GM12878 (cell line): ENCODE measurements at regions not wholly inside any gene's neighbourhood (a gene's known extent, or its start where the extent isn't known, plus 50 kb on each side); places are given as distances from the start of the nearest gene placed in this dataset.

Source experiments
- ATAC-seq: fragments of 200-7000 bp; cut with Tn5 transposase; 3 replicates; pipeline ENCODE4 v1.9.1; 2020; ENCODE audit warnings: mild to moderate bottlenecking, moderate library complexity
- BruUV-seq: library from RNA; stranded (reverse); fragments of 400-500 nt; replicated peaks from 2 replicates; lab custom pipeline; 2021; lab: Mats Ljungman, UMichigan
- CTCF ChIA-PET: fragments of 300-600 bp; sonication (Branson Sonifier 250); formaldehyde crosslinking; extraction: SDS; loops from one replicate; lab custom pipeline; 2021; ENCODE audit warnings: inconsistent platforms; lab: Yijun Ruan, JAX
- POLR2A ChIA-PET: fragments of 350-600 bp; formaldehyde crosslinking; extraction: SDS; loops from one replicate; lab custom pipeline; 2021; ENCODE audit warnings: inconsistent platforms; lab: Charles Lee
- RAD21 ChIA-PET: fragments of 300-600 bp; sonication (Branson Sonifier 250); formaldehyde crosslinking; loops from one replicate; lab custom pipeline; 2023; ENCODE audit warnings: antibody characterized with exemption; ENCODE audit not compliant: unreplicated experiment; lab: Charles Lee
- SMC1A ChIA-PET: fragments of 300-600 bp; sonication (Branson Sonifier 250); formaldehyde crosslinking; loops from one replicate; lab custom pipeline; 2023; ENCODE audit not compliant: unreplicated experiment, uncharacterized antibody; lab: Charles Lee
- DNase-seq: peaks from one replicate; pipeline ENCODE4 v3.0.0-alpha.2; 2011; ENCODE audit warnings: low read depth, low spot score
- FAIRE-seq: peaks from 3 replicates; lab custom pipeline; 2011; peaks lifted over from hg19 to GRCh38; lab: Jason Lieb, UNC
- H2AFZ ChIP-seq: 2 replicates; pipeline ENCODE4 v1.6.0; 2011; ENCODE audit warnings: low read depth, low read length, control low read depth; ENCODE audit not compliant: control insufficient read depth
- H3K27ac ChIP-seq: 2 replicates; pipeline ENCODE4 v1.5.1; 2011; ENCODE audit warnings: control low read depth; ENCODE audit not compliant: control insufficient read depth, insufficient read depth
- H3K27me3 ChIP-seq, 2 experiments: replicated peaks in 1 of 2; 2 replicates each; pipeline versions ENCODE4 v1.6.0 to v1.6.1; 2011; ENCODE audit warnings: low read length in 1 of 2; ENCODE audit not compliant: control insufficient read depth in 2 of 2, insufficient read depth in 2 of 2
- H3K36me3 ChIP-seq, 2 experiments: 2 replicates each; pipeline ENCODE4 v1.5.1; 2011; ENCODE audit warnings: low read length in 1 of 2; ENCODE audit not compliant: control insufficient read depth in 2 of 2, insufficient read depth in 2 of 2
- H3K4me1 ChIP-seq: 2 replicates; pipeline ENCODE4 v1.6.1; 2011; ENCODE audit warnings: mild to moderate bottlenecking, low read length, moderate library complexity, mixed read lengths; ENCODE audit not compliant: control insufficient read depth, insufficient read depth
- H3K4me2 ChIP-seq: 2 replicates; pipeline ENCODE4 v1.6.0; 2011; ENCODE audit warnings: control low read depth; ENCODE audit not compliant: control insufficient read depth, insufficient read depth
- H3K4me3 ChIP-seq: fragments of 200-600 bp; sonication (generic); 2 replicates; pipeline ENCODE4 v1.5.1; 2016
- H3K79me2 ChIP-seq: 2 replicates; pipeline ENCODE4 v1.6.0; 2011; ENCODE audit warnings: low read length; ENCODE audit not compliant: control insufficient read depth, insufficient read depth
- H3K9ac ChIP-seq: 2 replicates; pipeline ENCODE4 v1.8.0; 2011; ENCODE audit warnings: low read length, control low read depth, mixed read lengths; ENCODE audit not compliant: control insufficient read depth, insufficient read depth
- H3K9me3 ChIP-seq: replicated peaks from 3 replicates; pipeline ENCODE4 v1.5.1; 2011; ENCODE audit warnings: mild to moderate bottlenecking, low read length; ENCODE audit not compliant: control insufficient read depth, insufficient read depth
- H4K20me1 ChIP-seq: 2 replicates; pipeline ENCODE4 v1.6.0; 2011; ENCODE audit not compliant: control insufficient read depth, insufficient read depth
- CEBPB ChIP-seq, 2 experiments: fragments of 150-350 bp in 1 of 2; IDR thresholded peaks; 2 replicates each; pipeline ENCODE4 v1.6.1; 2012 to 2014; ENCODE audit warnings: low read depth in 2 of 2, low read length in 2 of 2, borderline replicate concordance in 1 of 2, inconsistent platforms in 1 of 2
- CHD1 ChIP-seq: IDR thresholded peaks from 2 replicates; pipeline ENCODE4 v1.6.1; 2012; ENCODE audit warnings: low read depth, low read length, improper control_type of control experiment
- CREM ChIP-seq: IDR thresholded peaks from 2 replicates; pipeline ENCODE4 v1.6.1; 2014; ENCODE audit warnings: antibody characterized with exemption, low read depth
- DPF2 ChIP-seq: fragments of 450-650 bp; IDR thresholded peaks from 2 replicates; pipeline ENCODE4 v1.6.1; 2017; ENCODE audit warnings: mild to moderate bottlenecking
- EGR1 ChIP-seq, 2 experiments: IDR thresholded peaks; 1 replicate in 1 of 2; 2 replicates in 1 of 2; pipeline ENCODE4 v1.6.1; 2011 to 2012; ENCODE audit warnings: low read depth in 2 of 2, low read length in 2 of 2, borderline replicate concordance in 1 of 2, mild to moderate bottlenecking in 1 of 2, moderate library complexity in 1 of 2
- EZH2 ChIP-seq: IDR thresholded peaks from 2 replicates; pipeline ENCODE4 v1.6.1; 2012; ENCODE audit warnings: low read depth, mild to moderate bottlenecking, control low read depth, inconsistent platforms, low read length, borderline replicate concordance; ENCODE audit not compliant: control insufficient read depth
- HCFC1 ChIP-seq: fragments of 150-350 bp; IDR thresholded peaks from 2 replicates; pipeline ENCODE4 v1.6.1; 2014; ENCODE audit warnings: low read length
- IRF4 ChIP-seq: IDR thresholded peaks from 2 replicates; pipeline ENCODE4 v1.6.1; 2011; ENCODE audit warnings: low read depth, low read length
- JUND ChIP-seq: IDR thresholded peaks from 2 replicates; pipeline ENCODE4 v1.6.1; 2012; ENCODE audit warnings: low read depth, mild to moderate bottlenecking, low read length, improper control_type of control experiment, moderate library complexity
- KDM1A ChIP-seq: fragments of 200-600 bp; sonication (generic); IDR thresholded peaks from 2 replicates; pipeline ENCODE4 v1.6.1; 2016; ENCODE audit warnings: borderline replicate concordance
- LARP7 ChIP-seq: fragments of 450-650 bp; IDR thresholded peaks from 2 replicates; pipeline ENCODE4 v1.6.1; 2017; ENCODE audit warnings: mild to moderate bottlenecking
- MAX ChIP-seq: IDR thresholded peaks from 2 replicates; pipeline ENCODE4 v1.6.1; 2012; ENCODE audit warnings: low read depth, low read length, improper control_type of control experiment
- MEF2A ChIP-seq: IDR thresholded peaks from 2 replicates; pipeline ENCODE4 v1.6.1; 2011; ENCODE audit warnings: low read depth, mild to moderate bottlenecking, low read length, moderate library complexity; ENCODE audit not compliant: insufficient read depth
- PBX3 ChIP-seq: IDR thresholded peaks from 2 replicates; pipeline ENCODE4 v1.6.1; 2011; ENCODE audit warnings: mild to moderate bottlenecking, low read depth, low read length, moderate library complexity; ENCODE audit not compliant: insufficient replicate concordance
- POLR2AphosphoS5 ChIP-seq: IDR thresholded peaks from 2 replicates; pipeline ENCODE4 v1.6.1; 2011; ENCODE audit warnings: mild to moderate bottlenecking, low read length, inconsistent platforms
- SIN3A ChIP-seq: IDR thresholded peaks from 2 replicates; pipeline ENCODE4 v1.6.1; 2012; ENCODE audit warnings: low read depth, low read length, improper control_type of control experiment
- SUZ12 ChIP-seq: fragments of 200-600 bp; sonication (generic); IDR thresholded peaks from one replicate; pipeline ENCODE4 v1.6.1; 2018; ENCODE audit warnings: antibody characterized with exemption, mild to moderate bottlenecking; ENCODE audit not compliant: unreplicated experiment
- TCF12 ChIP-seq: IDR thresholded peaks from 2 replicates; pipeline ENCODE4 v1.6.1; 2011; ENCODE audit warnings: low read depth, mild to moderate bottlenecking, low read length
- YBX1 ChIP-seq: fragments of 450-650 bp; IDR thresholded peaks from 2 replicates; pipeline ENCODE4 v1.6.1; 2016; ENCODE audit warnings: antibody characterized with exemption
- WGBS: methylation state at CpG from one replicate; pipeline ENCODE4 v1.1.6; 2016; ENCODE audit warnings: low lambda C conversion rate; ENCODE audit not compliant: insufficient replicate concordance, insufficient coverage; ENCODE audit errors: missing lambda C conversion rate; 5-methylcytosine and 5-hydroxymethylcytosine counted together
- in situ Hi-C: fragments of 300-500 bp; cut with MboI; formaldehyde crosslinking; loops from 9 replicates; pipeline ENCODE4 v1.14.3; 2018; ENCODE audit warnings: mixed read lengths
- intact Hi-C: fragments of 100-400 bp; cut with micrococcal nuclease; formaldehyde crosslinking; loops from one replicate; pipeline ENCODE4 v1.14.2; 2022; ENCODE audit not compliant: unreplicated experiment
- TF ChIP-seq, protein P1 (sequence below): fragments of 450-650 bp; IDR thresholded peaks from 2 replicates; pipeline ENCODE4 v1.6.1; 2017; ENCODE audit warnings: mild to moderate bottlenecking, moderate library complexity

GRCh38 chr9:115349542-115349941, 231.6 kb upstream of the TNC start (continued):
- TF ChIP-seq, protein P1, sequence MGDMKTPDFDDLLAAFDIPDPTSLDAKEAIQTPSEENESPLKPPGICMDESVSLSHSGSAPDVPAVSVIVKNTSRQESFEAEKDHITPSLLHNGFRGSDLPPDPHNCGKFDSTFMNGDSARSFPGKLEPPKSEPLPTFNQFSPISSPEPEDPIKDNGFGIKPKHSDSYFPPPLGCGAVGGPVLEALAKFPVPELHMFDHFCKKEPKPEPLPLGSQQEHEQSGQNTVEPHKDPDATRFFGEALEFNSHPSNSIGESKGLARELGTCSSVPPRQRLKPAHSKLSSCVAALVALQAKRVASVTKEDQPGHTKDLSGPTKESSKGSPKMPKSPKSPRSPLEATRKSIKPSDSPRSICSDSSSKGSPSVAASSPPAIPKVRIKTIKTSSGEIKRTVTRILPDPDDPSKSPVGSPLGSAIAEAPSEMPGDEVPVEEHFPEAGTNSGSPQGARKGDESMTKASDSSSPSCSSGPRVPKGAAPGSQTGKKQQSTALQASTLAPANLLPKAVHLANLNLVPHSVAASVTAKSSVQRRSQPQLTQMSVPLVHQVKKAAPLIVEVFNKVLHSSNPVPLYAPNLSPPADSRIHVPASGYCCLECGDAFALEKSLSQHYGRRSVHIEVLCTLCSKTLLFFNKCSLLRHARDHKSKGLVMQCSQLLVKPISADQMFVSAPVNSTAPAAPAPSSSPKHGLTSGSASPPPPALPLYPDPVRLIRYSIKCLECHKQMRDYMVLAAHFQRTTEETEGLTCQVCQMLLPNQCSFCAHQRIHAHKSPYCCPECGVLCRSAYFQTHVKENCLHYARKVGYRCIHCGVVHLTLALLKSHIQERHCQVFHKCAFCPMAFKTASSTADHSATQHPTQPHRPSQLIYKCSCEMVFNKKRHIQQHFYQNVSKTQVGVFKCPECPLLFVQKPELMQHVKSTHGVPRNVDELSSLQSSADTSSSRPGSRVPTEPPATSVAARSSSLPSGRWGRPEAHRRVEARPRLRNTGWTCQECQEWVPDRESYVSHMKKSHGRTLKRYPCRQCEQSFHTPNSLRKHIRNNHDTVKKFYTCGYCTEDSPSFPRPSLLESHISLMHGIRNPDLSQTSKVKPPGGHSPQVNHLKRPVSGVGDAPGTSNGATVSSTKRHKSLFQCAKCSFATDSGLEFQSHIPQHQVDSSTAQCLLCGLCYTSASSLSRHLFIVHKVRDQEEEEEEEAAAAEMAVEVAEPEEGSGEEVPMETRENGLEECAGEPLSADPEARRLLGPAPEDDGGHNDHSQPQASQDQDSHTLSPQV = no peak
- TF ChIP-seq KDM1A (no peak), HCFC1 (no peak), YBX1 (no peak), MEF2A (no peak), CEBPB (IDR thresholded peaks at IDR 0.05; ENCODE audit: borderline replicate concordance in 1 of 2, low read depth in 2 of 2, low read length in 2 of 2) (no peak), IRF4 (no peak)

DNA sequence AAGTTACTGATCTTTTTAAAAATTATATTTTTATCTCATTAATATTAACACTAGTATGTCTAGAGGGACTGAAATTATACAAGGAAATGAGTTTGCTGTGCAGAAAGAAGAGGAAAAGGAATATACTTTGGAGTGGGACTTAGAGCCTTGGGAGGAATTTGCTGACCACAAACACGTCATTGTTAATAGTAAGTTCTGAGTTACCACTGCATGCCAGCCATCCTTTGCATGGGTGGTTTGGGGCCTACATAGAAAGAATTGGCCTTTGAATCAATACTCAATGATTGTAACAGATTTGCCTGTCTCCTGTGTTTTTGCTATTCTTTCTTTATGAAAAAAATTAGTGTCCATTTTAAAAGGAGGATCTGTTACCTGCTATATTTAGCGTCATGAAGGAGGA, 232.6 kb upstream of the TNC start:
- H3K4me2 ChIP-seq = no peak overlapping the region
- intact Hi-C loops = no loop called here
- SMC1A ChIA-PET = no interaction called here
- ATAC-seq = no peak
- CTCF ChIA-PET = no interaction called here
- no peak for FAIRE-seq
- RAD21 ChIA-PET = no interaction called here
- H3K79me2 ChIP-seq = no peaks in the 10 kb centered on the region
- H3K9ac ChIP-seq = no peak overlapping the region
- 3% methylated on average over 2 of the region's 2 CpGs for WGBS
- no peaks in the 10 kb centered on the region for H3K9me3 ChIP-seq
- no peak overlapping the region for H2AFZ ChIP-seq
- no peaks in the 10 kb centered on the region for H4K20me1 ChIP-seq
- no TSS peak for BruUV-seq
- no peak overlapping the region for H3K4me3 ChIP-seq
- H3K36me3 ChIP-seq = no peaks in the 10 kb centered on the region
- DNase-seq = no peak
- no peak overlapping the region for H3K27ac ChIP-seq
- in situ Hi-C loops = no loop called here
- H3K4me1 ChIP-seq = no peaks in the 10 kb centered on the region
- no peaks in the 10 kb centered on the region for H3K27me3 ChIP-seq
- POLR2A ChIA-PET = interaction anchor here (0.6 kb wide), 1 partner anchor 117 kb away, joined by 4 read pairs; no protein-coding TSS in a partner anchor
- TF ChIP-seq CHD1 = no peak
- TF ChIP-seq DPF2 = no peak
- no peak for TF ChIP-seq TCF12
- TF ChIP-seq SIN3A = no peak
- TF ChIP-seq JUND = no peak
- TF ChIP-seq SUZ12 = no peak
- TF ChIP-seq LARP7 = no peak
- no peak for TF ChIP-seq MAX
- TF ChIP-seq CREM = no peak
- no peak for TF ChIP-seq EGR1 (IDR thresholded peaks at IDR 0.05; ENCODE audit: borderline replicate concordance in 1 of 2, low read depth in 2 of 2, low read length in 2 of 2)
- no peak for TF ChIP-seq PBX3
- TF ChIP-seq EZH2 = no peak
- TF ChIP-seq POLR2AphosphoS5 = no peak
